Testis (tissue), 2 donors: ENCODE measurements at regions not wholly inside any gene's neighbourhood (a gene's known extent, or its start where the extent isn't known, plus 50 kb on each side); places are given as distances from the start of the nearest gene placed in this dataset.

ENCODE experiments used
- CTCF ChIP-seq, 3 experiments: fragments of 450-650 bp in 2 of 3; fragments of 200-600 bp in 1 of 3; sonication (generic) in 1 of 3; IDR thresholded peaks; one replicate each; pipeline ENCODE4 v1.5.1; 2016 to 2019; ENCODE audit warnings: antibody characterized with exemption in 3 of 3, mild to moderate bottlenecking in 2 of 3, moderate library complexity in 1 of 3
- POLR2A ChIP-seq: fragments of 450-650 bp; IDR thresholded peaks from one replicate; pipeline ENCODE4 v1.6.1; 2017; ENCODE audit warnings: antibody characterized with exemption, mild to moderate bottlenecking, moderate library complexity

GRCh38 chr9:92208693-92209524 is 84.6 kb downstream of the IARS1 start:
- TF ChIP-seq POLR2A (no peak), CTCF (IDR thresholded peaks at IDR 0.05) (no peak)
